ENCODE measurements at regions not wholly inside any gene's neighbourhood (a gene's known extent, or its start where the extent isn't known, plus 50 kb on each side); places are given as distances from the start of the nearest gene placed in this dataset.

DNA sequence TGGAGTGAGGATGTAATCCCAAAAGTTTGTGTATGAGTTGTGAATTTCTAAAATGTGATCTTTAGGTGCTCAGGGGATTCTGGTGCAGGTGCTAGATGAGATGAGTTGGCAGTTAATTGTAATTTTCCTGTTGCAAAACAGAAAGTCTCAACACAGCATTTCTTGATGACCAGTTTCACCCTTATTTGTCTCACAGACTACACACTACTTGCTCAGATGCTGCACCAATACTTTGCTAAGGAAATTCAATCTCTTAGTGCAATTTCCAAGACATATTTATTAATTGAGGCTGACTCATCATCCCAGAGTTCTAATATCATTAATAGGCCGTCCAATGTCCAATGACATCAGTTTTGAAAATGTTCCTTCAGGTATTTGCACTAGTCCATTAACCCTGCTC, 159.2 kb upstream of the SFRP2 start:
- Mint-ChIP-seq H3K36me3 (peaks cover 4% of the 10 kb centered on the region), H3K4me1 (peaks cover 26% of the 10 kb centered on the region), H3K4me3 (no peak overlapping the region), H3K27ac (no peak overlapping the region), H3K27me3 (peaks cover 4% of the 10 kb centered on the region), H3K9me3 (peaks cover 7% of the 10 kb centered on the region)

GRCh38 chr4:153947124-153947523, 158.2 kb upstream of the SFRP2 start:
- peaks cover 7% of the 10 kb centered on the region for H3K9me3 Mint-ChIP-seq
- H3K4me3 Mint-ChIP-seq = no peak overlapping the region
- peaks cover 4% of the 10 kb centered on the region for H3K27me3 Mint-ChIP-seq
- peaks cover 26% of the 10 kb centered on the region for H3K4me1 Mint-ChIP-seq
- no peak overlapping the region for H3K27ac Mint-ChIP-seq
- peaks cover 4% of the 10 kb centered on the region for H3K36me3 Mint-ChIP-seq

- peaks cover 24% of the 10 kb centered on the region for H3K4me1 Mint-ChIP-seq
- no peak overlapping the region for H3K27ac Mint-ChIP-seq
- H3K27me3 Mint-ChIP-seq = peaks cover 5% of the 10 kb centered on the region
- no peak overlapping the region for H3K4me3 Mint-ChIP-seq
- peaks cover 2% of the 10 kb centered on the region for H3K36me3 Mint-ChIP-seq
- peaks cover 7% of the 10 kb centered on the region for H3K9me3 Mint-ChIP-seq
Measured at GRCh38 chr4:153945704-153946103, 156.8 kb upstream of the SFRP2 start.

DNA sequence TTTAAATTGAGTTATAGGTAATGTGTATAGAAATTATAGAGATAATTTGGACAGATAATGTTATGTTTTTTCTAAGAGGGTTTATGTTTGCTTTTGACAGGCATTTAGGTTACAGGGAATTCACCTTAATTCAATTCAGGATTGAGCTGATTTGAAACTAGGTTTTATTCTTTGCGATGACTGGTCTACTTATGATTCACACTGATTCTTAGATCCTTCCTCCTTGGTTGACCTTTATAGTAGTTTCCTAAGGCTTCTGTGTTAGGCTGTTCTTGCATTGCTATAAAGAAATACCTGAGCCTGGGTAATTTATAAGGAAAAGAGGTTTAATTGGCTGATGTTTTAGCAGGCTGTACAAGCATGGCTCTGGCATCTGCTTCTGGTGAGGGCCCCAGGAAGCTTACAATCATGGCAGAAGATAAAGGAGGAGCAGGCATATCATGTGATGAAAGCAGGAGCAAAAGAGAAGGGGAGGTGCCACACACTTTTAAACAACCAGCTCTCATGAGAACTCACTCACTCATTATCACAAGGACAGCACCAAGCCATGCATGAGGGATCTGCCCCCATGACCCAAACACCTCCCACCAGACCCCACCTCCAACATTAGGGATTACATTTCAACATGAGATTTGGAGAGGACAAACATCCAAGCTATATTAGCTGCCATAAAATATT, 155.0 kb upstream of the SFRP2 start:
- H3K4me3 Mint-ChIP-seq = no peak overlapping the region
- peaks cover 7% of the 10 kb centered on the region for H3K27me3 Mint-ChIP-seq
- H3K9me3 Mint-ChIP-seq = peaks cover 7% of the 10 kb centered on the region
- H3K36me3 Mint-ChIP-seq = peaks cover 2% of the 10 kb centered on the region
- no peak overlapping the region for H3K27ac Mint-ChIP-seq
- H3K4me1 Mint-ChIP-seq = peaks cover 6% of the 10 kb centered on the region

DNA sequence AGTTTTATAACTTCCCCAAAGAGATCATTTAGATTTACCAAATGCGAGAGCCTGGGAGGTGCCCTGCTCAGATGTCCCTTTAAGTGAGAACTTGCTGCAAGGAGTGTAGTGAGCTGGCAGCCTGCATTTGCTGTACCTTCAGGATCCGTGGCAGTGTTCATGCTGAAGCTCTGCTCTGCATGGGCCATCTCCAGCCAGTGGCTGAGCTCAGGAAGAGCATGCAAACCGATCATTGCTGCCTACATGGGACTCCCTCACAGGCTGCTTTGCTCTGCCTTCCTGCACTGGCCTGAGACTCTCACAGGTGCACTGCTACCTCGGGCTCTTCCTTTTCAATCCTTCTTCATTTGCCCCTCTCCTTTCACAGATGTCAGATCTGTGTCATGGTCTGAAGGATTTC, 152.0 kb upstream of the SFRP2 start:
- Mint-ChIP-seq H3K36me3 (no peaks in the 10 kb centered on the region), H3K9me3 (peaks cover 7% of the 10 kb centered on the region), H3K4me1 (peaks cover 3% of the 10 kb centered on the region), H3K27me3 (peaks cover 4% of the 10 kb centered on the region), H3K4me3 (no peak overlapping the region), H3K27ac (no peak overlapping the region)

DNA sequence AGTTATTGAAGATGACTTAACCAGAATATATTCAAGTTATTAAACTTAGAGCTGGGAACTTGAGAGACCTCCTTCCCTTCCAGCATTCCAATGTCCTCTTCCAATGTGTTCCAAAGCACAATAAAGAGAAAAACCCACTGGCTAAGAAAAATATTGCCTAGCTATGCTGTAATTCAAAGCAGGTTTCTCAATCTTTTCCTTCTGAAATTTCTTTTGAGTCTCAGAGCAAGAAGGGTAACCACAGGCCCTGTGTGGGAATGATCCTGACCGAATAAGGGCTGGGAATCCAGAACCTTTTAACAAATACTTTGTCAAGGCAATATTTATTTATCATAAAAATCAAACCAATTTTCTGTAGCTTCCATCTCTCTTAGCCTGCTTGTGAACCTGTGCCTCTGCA, 150.7 kb upstream of the SFRP2 start:
- H3K27me3 Mint-ChIP-seq = peaks cover 5% of the 10 kb centered on the region
- H3K36me3 Mint-ChIP-seq = no peaks in the 10 kb centered on the region
- no peak overlapping the region for H3K27ac Mint-ChIP-seq
- H3K4me1 Mint-ChIP-seq = peaks cover 3% of the 10 kb centered on the region
- H3K4me3 Mint-ChIP-seq = no peak overlapping the region
- H3K9me3 Mint-ChIP-seq = no peaks in the 10 kb centered on the region

- Mint-ChIP-seq H3K9me3 (no peaks in the 10 kb centered on the region), H3K4me3 (no peak overlapping the region), H3K27me3 (peaks cover 5% of the 10 kb centered on the region), H3K4me1 (peaks cover 3% of the 10 kb centered on the region), H3K36me3 (no peaks in the 10 kb centered on the region), H3K27ac (no peak overlapping the region)
Measured at GRCh38 chr4:153938994-153939393, 150.1 kb upstream of the SFRP2 start.

DNA sequence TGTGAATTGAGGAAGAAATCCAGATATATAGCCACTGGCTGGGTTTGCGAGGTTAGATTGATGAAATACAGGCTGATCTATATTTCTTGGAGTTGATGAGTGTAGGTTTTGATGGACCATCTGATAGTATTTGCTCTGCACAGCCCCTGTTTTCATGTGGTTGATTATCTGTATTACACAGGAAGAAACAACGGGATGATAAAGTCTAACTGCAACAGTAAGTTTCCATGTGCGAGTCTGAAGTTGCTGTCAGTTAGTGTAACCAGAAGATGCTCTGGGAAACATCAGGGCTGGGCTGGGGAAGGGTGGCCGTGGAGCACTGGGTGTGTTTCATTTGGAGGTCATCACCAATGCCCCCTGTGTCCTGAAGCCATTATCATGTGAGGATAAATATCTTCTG, 148.4 kb upstream of the SFRP2 start:
- Mint-ChIP-seq H3K27me3 (peaks cover 7% of the 10 kb centered on the region), H3K4me1 (no peaks in the 10 kb centered on the region), H3K9me3 (no peaks in the 10 kb centered on the region), H3K27ac (no peak overlapping the region), H3K36me3 (no peaks in the 10 kb centered on the region), H3K4me3 (no peak overlapping the region)

- Mint-ChIP-seq H3K4me1 (no peaks in the 10 kb centered on the region), H3K27me3 (peaks cover 12% of the 10 kb centered on the region), H3K9me3 (no peaks in the 10 kb centered on the region), H3K4me3 (no peak overlapping the region), H3K27ac (no peak overlapping the region), H3K36me3 (no peaks in the 10 kb centered on the region)
Measured at GRCh38 chr4:153936121-153936520, 147.2 kb upstream of the SFRP2 start.

GRCh38 chr4:153934688-153935017, 145.8 kb upstream of the SFRP2 start:
- Mint-ChIP-seq H3K4me3 (no peak overlapping the region), H3K27ac (no peak overlapping the region), H3K4me1 (no peaks in the 10 kb centered on the region), H3K9me3 (no peaks in the 10 kb centered on the region), H3K27me3 (peaks cover 8% of the 10 kb centered on the region), H3K36me3 (no peaks in the 10 kb centered on the region)

DNA sequence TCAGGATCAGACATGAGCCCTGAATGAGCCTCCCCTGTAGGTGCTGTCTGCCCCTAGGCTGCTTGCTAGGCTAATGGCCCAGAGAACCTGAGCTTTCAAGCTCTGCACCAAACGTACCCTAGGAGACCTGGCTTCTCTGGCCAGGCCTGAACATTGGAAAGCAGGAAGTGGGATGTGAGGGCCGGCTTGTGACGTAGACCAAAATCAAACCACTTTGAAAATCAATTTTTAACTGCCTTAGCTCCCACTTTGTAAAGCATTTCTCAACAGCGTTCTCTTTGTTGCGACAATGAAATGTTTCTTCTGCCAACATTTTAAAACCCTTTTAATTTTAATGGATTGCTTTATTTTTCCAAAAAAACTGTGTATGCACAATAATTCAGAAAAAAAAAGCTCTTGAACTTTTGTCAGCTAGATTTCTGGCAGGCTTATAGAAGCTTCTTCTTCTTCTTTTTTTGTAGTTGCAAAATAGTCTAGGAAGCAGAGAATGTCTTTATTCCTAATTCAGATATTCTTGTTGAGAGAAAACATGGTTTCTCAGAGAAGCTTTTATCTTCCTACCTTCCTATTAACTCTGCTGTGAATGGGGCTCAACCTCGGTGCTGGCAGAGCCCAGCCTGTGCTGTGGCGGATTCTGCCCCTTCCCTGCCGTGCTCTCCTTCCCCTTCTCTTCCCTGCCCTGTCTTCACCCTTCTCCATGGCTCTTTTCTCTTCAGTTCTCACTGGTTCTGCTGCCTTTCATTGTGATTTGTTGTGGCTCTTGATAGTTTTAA, 145.2 kb upstream of the SFRP2 start:
- Mint-ChIP-seq H3K4me3 (no peak overlapping the region), H3K4me1 (no peaks in the 10 kb centered on the region), H3K9me3 (no peaks in the 10 kb centered on the region), H3K36me3 (no peaks in the 10 kb centered on the region), H3K27me3 (peaks cover 8% of the 10 kb centered on the region), H3K27ac (no peak overlapping the region)

DNA sequence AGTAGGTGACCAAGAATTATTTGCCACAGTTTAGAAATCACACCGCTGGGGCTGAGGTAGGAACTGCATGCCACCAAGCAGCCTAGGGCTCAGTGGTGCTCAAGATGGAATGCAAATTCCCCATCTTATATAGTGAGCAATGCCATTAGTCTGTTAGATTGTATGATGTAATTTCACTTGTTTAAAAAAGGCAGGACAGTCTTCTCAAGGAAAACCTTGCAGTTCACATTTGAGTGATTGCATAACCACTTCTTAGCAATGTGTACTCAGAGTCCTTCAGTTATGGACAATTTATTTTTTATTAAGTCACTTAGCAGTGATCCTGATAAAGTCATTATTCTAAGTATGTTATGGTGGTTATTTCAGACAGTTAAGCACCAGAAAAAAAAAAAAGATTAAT, 142.9 kb upstream of the SFRP2 start:
- no peak overlapping the region for H3K27ac Mint-ChIP-seq
- peaks cover 8% of the 10 kb centered on the region for H3K27me3 Mint-ChIP-seq
- H3K4me3 Mint-ChIP-seq = no peak overlapping the region

DNA sequence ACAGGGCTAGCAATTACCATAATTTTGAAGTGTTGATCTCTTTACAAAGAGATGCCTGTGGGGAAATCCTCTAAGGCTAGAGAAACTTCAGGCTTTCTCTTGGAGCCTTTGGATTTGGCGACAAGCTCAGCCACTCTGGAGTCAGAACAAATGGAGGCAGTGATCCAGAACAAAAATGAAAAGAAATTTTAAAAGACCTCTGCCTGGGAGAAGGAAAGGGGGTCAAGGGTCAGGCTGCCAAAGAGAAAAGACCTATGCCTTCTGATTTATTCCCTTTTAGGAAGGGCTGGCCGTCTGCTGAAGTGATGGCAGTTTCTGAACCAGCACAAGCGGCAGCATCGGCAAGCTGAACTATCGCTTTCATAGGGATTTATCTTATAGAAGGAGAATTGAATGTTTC, 140.8 kb upstream of the SFRP2 start:
- peaks cover 7% of the 10 kb centered on the region for H3K27me3 Mint-ChIP-seq
- no peaks in the 10 kb centered on the region for H3K36me3 Mint-ChIP-seq
- H3K27ac Mint-ChIP-seq = no peak overlapping the region
- H3K9me3 Mint-ChIP-seq = no peaks in the 10 kb centered on the region
- no peaks in the 10 kb centered on the region for H3K4me1 Mint-ChIP-seq
- H3K4me3 Mint-ChIP-seq = no peak overlapping the region

More for the DNA sequence above, 142.9 kb upstream of the SFRP2 start:
- Mint-ChIP-seq H3K36me3 (no peaks in the 10 kb centered on the region), H3K4me1 (no peaks in the 10 kb centered on the region), H3K9me3 (no peaks in the 10 kb centered on the region)

DNA sequence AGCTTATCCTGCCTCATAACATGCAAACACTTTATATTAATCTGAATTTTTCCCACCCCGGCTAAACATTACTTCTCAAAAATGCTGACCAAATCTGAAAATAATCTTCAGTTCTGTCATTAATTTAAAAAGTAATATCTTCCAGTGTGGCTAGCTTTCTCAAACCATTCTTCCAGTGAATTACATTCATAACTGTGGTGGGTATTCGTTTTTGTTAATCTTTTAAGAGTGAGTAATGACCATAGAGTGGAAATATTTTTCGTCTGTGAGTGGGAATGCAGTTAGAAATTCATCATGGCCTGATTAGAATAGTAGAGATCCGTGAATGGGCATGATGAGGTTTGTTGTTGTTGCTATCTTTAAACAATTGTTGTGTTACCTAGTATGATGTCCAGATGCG, 138.6 kb upstream of the SFRP2 start:
- Mint-ChIP-seq H3K27ac (no peak overlapping the region), H3K9me3 (no peaks in the 10 kb centered on the region), H3K4me3 (no peak overlapping the region), H3K36me3 (no peaks in the 10 kb centered on the region), H3K4me1 (no peaks in the 10 kb centered on the region), H3K27me3 (peaks cover 5% of the 10 kb centered on the region)

DNA sequence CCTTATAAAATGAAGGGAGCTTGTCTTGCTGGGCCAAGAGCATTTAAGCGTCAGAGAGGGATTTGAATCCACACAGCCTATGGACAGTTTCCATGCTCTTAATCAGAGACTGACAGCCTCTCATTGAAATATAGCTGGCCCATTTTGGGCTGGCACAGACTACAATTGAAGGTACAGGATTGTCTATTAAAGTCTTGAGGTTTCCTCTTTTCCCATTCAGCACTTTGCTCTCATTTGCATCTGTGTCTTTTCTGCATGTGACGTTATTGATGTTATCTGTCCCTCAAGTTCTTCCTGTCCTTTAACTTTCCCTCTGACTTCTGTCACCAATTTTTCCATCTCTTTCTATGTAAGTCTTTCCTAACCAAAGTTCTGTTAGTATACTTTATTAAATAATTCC, 133.3 kb upstream of the SFRP2 start:
- H3K4me1 Mint-ChIP-seq = peaks cover 2% of the 10 kb centered on the region
- no peaks in the 10 kb centered on the region for H3K9me3 Mint-ChIP-seq
- no peak overlapping the region for H3K4me3 Mint-ChIP-seq
- H3K36me3 Mint-ChIP-seq = no peaks in the 10 kb centered on the region
- H3K27ac Mint-ChIP-seq = no peak overlapping the region
- H3K27me3 Mint-ChIP-seq = peaks cover 2% of the 10 kb centered on the region

DNA sequence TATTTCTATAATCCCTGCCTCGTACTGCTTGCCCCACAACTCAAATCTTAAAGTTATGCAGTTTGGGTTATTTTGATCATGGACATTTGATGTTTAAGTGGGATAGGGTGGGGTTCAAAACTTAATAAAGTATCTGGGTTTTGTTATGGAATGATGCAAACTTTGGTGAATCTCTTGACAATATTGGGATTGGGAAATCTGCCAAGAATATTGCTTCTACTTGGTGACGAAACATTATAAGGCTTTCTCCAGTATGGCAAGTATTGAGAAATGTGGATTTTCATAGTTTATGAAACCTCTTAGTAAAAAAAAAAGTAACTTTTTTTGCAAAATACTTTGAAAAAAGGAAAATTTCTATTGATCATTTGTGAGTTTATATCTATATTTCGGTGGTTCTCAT, 130.8 kb upstream of the SFRP2 start:
- Mint-ChIP-seq H3K27me3 (peaks cover 2% of the 10 kb centered on the region), H3K36me3 (no peaks in the 10 kb centered on the region), H3K27ac (no peak overlapping the region), H3K4me3 (no peak overlapping the region), H3K9me3 (no peaks in the 10 kb centered on the region), H3K4me1 (peaks cover 4% of the 10 kb centered on the region)
